B cell (primary cell): ENCODE measurements at regions not wholly inside any gene's neighbourhood (a gene's known extent, or its start where the extent isn't known, plus 50 kb on each side); places are given as distances from the start of the nearest gene placed in this dataset.

Experiments
- CTCF ChIP-seq: fragments of 200-600 bp; IDR thresholded peaks from one replicate; pipeline ENCODE4 v1.8.0; 2022; ENCODE audit warnings: antibody characterized with exemption, mild to moderate bottlenecking
- EZH2 ChIP-seq: IDR thresholded peaks from 2 replicates; pipeline ENCODE4 v1.6.1; 2012; ENCODE audit warnings: borderline replicate concordance, low read depth, mild to moderate bottlenecking, moderate library complexity, low read length; ENCODE audit not compliant: insufficient read depth, poor library complexity, severe bottlenecking

DNA sequence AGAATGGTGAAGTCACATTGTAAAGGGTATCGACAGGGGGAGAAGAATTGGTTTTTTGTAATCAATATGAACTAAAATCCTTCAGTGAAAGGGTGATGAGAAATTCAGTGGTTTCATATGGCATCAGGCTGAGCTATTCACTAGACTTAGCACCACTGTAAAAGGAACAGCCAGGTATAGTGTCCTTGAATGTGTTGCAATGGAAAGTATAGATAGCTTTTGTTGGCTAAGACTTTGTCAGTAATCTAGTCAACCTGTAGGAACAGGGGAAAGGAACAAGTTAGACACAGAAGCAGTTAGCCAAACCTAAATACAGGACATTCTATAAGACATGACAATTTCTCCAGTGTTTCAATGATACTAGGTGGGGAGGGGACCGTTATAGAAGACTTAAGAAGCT lies 172.6 kb upstream of the MOCS1 start:
- TF ChIP-seq CTCF (no peak), EZH2 (no peak)
